SK-N-DZ (cell line): ENCODE measurements at regions not wholly inside any gene's neighbourhood (a gene's known extent, or its start where the extent isn't known, plus 50 kb on each side); places are given as distances from the start of the nearest gene placed in this dataset.

Experiments
- DNase-seq: peaks from one replicate; pipeline ENCODE4 v3.0.0-alpha.2; 2015; ENCODE audit warnings: low spot score

DNA sequence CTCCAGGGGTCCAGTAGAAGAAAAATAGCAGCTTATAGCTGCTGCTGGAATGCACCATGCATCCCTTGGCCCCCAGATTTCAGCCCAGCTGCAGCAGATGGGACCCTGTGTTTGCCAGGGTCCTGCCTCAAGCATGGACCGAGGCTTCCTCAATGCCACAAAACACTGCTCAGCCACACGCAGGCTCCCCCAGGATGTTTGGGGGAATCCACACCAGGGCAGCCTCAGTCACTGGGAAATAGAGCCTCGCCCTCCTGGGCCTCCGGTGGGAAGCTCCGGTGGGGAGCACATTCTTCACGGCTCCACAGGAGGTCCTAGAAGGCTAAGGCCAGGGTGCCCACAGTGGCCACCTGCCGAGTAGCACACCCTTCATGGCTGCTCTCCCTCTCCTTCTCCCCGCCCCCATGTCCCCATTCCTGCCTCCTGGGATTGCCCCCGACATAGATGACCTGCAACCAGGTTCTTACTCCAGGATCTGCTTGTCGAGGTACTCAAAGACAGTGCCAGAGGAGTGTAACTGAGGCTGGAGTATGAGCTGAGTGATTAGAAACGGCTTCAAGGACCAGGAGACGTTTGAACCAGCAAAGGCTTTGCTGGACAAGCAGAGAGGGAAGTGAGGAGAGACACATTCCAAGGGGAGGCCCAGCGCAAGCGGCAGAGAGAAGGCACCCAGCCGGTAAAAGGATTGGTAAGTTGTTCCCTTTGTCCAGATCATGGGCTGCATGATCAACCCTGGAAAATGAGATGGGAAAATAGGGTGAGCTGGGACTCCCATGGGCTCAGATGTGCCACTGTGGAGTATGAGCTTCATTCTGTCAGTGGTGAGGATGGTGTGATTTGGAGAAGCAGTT, 110.7 kb upstream of the UQCRFS1 start:
- no peak for DNase-seq

GRCh38 chr19:29324291-29324680, 111.3 kb upstream of the UQCRFS1 start:
- DNase-seq = no peak

GRCh38 chr19:29324717-29325116, 111.8 kb upstream of the UQCRFS1 start:
- DNase-seq = no peak

DNA sequence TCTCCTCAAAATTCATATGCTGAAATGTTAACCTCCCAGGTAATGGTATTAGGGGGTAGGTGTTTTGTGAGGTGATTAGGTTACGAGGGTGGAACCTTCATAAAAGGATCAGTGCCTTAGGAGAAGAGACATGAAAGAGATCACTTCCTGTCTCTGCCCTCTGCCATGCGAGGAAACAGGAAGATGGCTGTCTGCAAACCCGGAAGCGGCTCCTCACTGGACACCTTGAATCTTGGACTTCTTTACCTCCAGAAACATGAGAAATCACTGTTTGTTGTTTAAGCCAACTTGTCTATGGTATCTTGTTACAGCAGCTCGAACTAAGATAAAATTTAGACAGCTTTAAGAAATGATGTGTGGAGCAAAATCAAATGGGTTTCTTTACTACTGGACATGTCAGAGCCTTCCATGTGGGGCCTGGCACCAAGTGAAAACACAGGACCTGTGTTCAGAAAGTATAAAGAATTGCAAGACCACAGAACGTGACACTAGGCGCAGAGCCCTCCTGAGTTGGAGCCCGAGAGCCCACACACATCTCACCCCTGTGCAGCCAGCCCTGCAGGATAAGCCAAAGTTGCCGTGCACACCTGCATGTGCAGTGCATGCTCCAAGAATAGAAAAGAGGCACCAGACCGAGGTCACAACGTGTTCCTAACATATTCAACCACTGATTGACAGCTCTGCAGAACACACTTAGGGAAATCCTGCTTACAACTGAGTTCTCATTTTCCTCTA, 112.5 kb upstream of the UQCRFS1 start:
- DNase-seq = no peak

DNA sequence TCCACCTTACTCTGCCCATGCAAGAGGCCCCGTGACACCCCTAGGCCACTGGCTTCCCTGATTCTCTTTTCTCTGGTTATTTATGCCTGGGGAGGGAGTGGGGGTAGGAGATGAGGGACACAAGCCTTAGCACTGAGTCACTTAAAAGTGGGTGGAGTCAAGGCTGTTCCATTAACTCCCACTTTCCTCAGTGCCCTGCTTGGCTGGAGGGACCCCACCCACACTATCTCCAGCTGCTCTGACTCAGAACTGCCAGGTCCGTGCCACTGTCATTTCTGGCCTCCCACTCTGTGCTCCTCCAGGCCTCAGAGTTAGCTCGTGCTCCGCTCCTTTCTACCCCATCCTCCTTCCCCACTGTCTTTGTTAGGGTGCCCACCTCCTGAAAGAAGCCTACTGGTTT, 113.4 kb upstream of the UQCRFS1 start:
- no peak for DNase-seq

DNA sequence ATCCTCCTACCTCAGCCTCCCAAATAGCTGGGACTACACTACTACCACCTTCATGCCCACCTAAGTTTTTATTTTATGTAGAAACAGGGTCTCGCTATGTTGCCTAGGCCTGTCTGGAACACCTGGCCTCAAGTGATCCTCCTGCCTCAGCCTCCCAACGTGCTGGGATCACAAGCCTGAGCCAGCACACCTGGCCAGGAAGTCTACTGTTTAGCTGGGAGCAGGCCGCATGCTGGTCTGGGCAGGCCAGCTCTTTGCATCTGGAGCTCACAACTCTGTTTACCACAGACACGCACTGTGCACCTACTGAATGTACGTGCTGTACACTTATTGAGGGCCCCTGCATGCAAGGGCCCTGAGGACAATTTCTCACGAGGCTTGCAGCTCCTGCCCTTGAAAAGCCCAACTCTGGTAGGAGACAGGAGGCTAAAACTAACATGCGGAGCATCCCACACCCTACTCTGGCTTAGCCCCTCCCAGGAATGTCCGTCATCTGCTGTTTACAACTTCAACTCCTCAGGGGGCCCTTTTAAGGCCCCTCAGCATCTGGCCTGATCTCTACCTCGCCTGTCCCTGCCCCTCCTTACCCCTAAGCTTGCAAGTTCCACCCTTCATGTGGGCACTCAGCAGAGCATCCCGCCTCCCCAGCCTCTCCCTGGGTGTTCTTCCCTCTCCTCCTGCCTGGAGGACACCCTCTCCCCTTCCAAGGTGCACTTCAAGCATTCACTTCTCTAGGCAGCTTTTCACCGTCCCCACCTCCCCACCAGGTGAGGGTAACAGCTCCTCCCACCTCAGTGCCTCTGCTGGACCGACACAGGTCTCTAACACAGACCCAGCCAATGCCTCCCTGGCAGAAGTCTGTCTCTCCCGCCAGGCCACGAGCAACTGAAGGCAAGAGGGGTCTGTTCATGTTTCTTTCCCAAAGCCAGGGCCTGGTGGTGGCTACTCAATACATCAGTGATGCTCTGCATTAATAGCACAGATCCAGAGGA, 114.2 kb upstream of the UQCRFS1 start:
- no peak for DNase-seq

GRCh38 chr19:29328586-29328985, 115.6 kb upstream of the UQCRFS1 start:
- no peak for DNase-seq

DNA sequence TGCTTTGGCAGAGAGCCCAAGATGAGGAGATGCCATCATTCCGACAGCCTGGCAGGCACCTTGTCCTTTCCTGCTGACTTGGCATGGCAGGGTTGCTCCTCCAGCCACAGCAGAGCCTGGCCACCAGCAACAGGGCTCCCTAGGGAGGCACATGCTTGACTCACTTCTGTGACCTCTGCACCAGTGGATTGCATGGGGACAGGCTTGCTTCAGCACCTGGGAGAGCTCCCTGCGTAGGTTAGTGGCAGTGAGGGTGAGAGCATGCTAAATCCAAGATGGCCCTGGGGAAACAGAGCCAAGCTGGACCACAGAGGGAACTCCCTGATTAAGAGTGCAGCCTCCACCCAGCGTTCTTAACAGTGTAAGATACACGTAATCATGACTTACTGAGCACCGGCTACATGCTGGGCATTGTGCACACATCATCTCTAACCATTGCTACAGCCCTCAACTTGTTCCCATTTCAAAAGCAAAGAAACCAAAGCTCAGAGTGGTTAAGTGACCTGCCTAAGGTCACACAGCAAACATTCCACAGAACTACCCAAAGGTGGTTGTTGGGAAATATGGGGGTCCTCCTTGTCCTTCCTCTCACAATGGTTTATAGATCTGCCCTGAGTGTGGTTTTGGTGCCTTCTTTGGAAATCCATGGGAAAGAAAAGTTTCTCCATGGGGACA, 116.6 kb upstream of the UQCRFS1 start:
- DNase-seq = peak; percentile 18

GRCh38 chr19:29336425-29336824, 123.5 kb upstream of the UQCRFS1 start:
- DNase-seq = no peak

DNA sequence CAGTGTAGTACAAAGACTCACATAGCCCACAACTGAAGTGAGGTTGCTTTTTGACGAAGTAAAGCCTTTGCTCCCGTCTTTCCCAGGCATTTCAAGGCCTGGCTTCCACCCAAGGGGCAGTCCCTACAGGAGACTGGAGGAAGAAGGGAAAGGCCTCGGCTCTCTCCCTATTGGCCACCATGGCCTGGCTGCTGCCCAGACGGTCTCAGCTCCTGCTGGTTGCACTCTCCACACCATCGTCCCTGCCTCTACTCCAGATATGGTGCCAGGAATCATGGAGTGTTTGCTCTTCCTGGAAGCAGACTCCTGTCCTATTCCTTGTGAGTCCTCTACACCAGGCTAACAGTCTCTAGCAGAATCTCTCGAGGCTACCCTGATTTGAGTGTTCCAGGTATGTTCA, 124.1 kb upstream of the UQCRFS1 start:
- DNase-seq = no peak

DNA sequence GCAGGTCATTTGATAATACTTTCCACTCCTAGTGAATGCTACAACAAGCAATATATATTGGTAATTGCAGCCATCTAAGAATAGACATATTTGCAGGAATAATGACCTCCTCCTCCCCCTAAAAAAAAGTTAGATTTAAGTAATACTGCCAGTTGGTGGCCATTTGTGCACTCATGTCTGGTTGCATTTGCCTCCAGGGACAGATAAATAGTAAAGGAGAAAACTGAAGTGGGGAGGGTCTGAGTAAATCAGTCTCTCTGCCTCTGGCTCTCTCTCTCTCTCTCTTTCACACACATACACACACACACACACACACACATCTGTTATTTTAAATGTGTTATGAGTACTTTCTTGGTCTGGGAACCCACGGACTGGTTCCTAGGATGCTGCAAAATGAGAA, 125.5 kb upstream of the UQCRFS1 start:
- no peak for DNase-seq

- DNase-seq = no peak
These were observed 129.8 kb upstream of the UQCRFS1 start for GRCh38 chr19:29342721-29343120.

- no peak for DNase-seq
These were observed 151.3 kb upstream of the UQCRFS1 start for GRCh38 chr19:29364224-29364726.

DNA sequence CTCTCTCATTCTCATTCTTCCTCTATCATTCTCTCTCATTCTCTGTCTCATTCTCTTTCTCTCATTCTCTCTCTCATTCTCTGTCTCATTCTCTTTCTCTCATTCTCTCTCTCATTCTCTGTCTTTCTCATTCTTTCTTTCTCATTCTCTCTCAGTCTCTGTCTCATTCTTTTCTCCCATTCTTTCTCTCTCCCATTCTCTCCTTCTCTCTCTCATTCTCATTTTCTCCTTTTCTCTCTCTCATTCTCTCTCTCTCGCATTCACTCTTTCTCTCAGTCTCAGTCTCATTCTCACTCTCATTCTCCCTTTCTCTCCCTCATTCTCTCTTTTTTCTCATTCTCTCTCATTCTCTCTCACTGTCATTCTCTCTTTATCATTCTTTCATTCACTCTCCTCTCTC, 152.0 kb upstream of the UQCRFS1 start:
- DNase-seq = no peak

- no peak for DNase-seq
These were observed 153.0 kb upstream of the UQCRFS1 start for GRCh38 chr19:29365836-29366417.

GRCh38 chr19:29366757-29367156, 153.8 kb upstream of the UQCRFS1 start:
- DNase-seq = no peak

- no peak for DNase-seq
These were observed 154.9 kb upstream of the UQCRFS1 start for GRCh38 chr19:29367791-29368222.

GRCh38 chr19:29370276-29370675, 155.5 kb upstream of the VSTM2B start:
- no peak for DNase-seq

GRCh38 chr19:29371251-29372090, 154.3 kb upstream of the VSTM2B start:
- DNase-seq = no peak

DNA sequence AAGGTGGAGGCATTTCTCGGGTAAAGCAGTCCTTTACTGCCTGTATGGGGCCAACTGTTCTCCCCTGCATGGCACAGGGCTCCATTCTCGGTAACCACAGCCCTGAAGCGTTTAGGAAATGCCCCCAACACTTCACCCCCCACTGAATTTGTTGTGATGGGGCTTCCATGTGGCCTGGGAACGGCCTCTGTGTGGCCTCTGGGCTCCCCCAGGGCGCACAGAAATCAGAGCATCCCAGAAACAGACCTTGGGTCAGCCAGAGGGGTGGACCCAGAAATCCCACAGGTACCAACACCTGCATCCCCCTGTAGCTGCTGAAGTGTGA, 153.7 kb upstream of the VSTM2B start:
- DNase-seq = no peak
